Loucy (cell line): ENCODE measurements at regions not wholly inside any gene's neighbourhood (a gene's known extent, or its start where the extent isn't known, plus 50 kb on each side); places are given as distances from the start of the nearest gene placed in this dataset.

Experiments used
- H2AFZ ChIP-seq: fragments of 200-600 bp; sonication (generic); 2 replicates; pipeline ENCODE4 v1.6.0; 2016; ENCODE audit warnings: antibody characterized with exemption, mild to moderate bottlenecking, low read length, moderate library complexity
- H3F3A ChIP-seq: fragments of 200-600 bp; 2 replicates; pipeline ENCODE4 v1.6.0; 2016; ENCODE audit warnings: antibody characterized with exemption, low read depth, mild to moderate bottlenecking
- H3K27me3 ChIP-seq: fragments of 200-600 bp; sonication (generic); 2 replicates; pipeline ENCODE4 v1.6.1; 2014; ENCODE audit warnings: low read length, mild to moderate bottlenecking; ENCODE audit not compliant: insufficient read depth, poor library complexity, severe bottlenecking
- H3K36me3 ChIP-seq: fragments of 200-600 bp; sonication (generic); 2 replicates; pipeline ENCODE4 v1.6.1; 2016; ENCODE audit warnings: low read length; ENCODE audit not compliant: insufficient read depth
- H3K4me1 ChIP-seq: fragments of 200-600 bp; sonication (generic); 2 replicates; pipeline ENCODE4 v1.5.1; 2014; ENCODE audit warnings: low read length, mild to moderate bottlenecking; ENCODE audit not compliant: insufficient read depth, poor library complexity, severe bottlenecking
- H3K4me2 ChIP-seq: fragments of 200-600 bp; sonication (generic); 2 replicates; pipeline ENCODE4 v1.6.0; 2014; ENCODE audit warnings: antibody characterized with exemption, low read length, low read depth, mild to moderate bottlenecking; ENCODE audit not compliant: poor library complexity, severe bottlenecking
- H3K4me3 ChIP-seq: fragments of 200-600 bp; sonication (generic); 2 replicates; pipeline ENCODE4 v1.5.1; 2014; ENCODE audit warnings: low read length, mild to moderate bottlenecking, mixed read lengths; ENCODE audit not compliant: poor library complexity, severe bottlenecking
- H3K79me2 ChIP-seq: fragments of 200-600 bp; sonication (generic); 2 replicates; pipeline ENCODE4 v1.6.1; 2014; ENCODE audit warnings: low read length; ENCODE audit not compliant: insufficient read depth
- H3K9ac ChIP-seq: fragments of 200-600 bp; sonication (generic); 2 replicates; pipeline ENCODE4 v1.6.0; 2014; ENCODE audit warnings: mild to moderate bottlenecking, low read depth, low read length, moderate library complexity; ENCODE audit not compliant: poor library complexity, severe bottlenecking
- H3K9me2 ChIP-seq: fragments of 200-600 bp; sonication (generic); replicated peaks from 2 replicates; pipeline ENCODE4 v1.6.1; 2016; ENCODE audit warnings: low read depth, low read length, mixed read lengths
- H3K9me3 ChIP-seq: fragments of 200-600 bp; sonication (generic); 2 replicates; pipeline ENCODE4 v1.6.1; 2014; ENCODE audit warnings: mild to moderate bottlenecking, antibody characterized with exemption, low read length, low read depth; ENCODE audit not compliant: insufficient read depth
- H4K20me1 ChIP-seq: fragments of 200-600 bp; sonication (generic); 2 replicates; pipeline ENCODE4 v1.6.0; 2014; ENCODE audit warnings: antibody characterized with exemption, low read length, mild to moderate bottlenecking; ENCODE audit not compliant: insufficient read depth, poor library complexity, severe bottlenecking
- EZH2phosphoT487 ChIP-seq: fragments of 200-600 bp; IDR thresholded peaks from 2 replicates; pipeline ENCODE4 v1.6.1; 2018; ENCODE audit warnings: antibody characterized with exemption, mild to moderate bottlenecking, moderate library complexity, borderline replicate concordance
- TF ChIP-seq, protein P1 (sequence below): fragments of 200-600 bp; sonication (generic); conservative IDR thresholded peaks from 2 replicates; pipeline ENCODE4 v1.5.1; 2014; ENCODE audit warnings: mild to moderate bottlenecking, antibody characterized with exemption, low read length

DNA sequence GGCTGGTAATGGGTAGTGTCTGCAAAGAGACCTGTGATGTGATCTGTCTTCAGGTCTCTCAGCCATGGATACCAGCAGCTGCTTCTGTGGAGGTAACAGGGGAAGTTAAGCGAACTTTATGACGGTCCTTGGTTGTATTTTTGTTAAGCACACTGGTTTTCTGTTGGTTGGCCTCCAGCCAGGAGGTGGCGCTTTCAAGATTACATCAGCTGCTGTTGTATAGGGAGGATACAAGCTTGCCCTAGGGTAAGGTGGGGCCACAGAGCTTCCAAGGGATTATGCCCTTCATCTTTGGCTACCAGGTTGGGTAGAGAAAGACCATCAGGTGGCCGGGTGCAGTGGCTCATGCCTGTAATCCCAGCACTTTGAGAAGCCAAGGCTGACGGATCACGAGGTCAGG lies 834.2 kb upstream of the GALNTL6 start:
- H2AFZ ChIP-seq, result no peak overlapping the region
- no peaks in the 10 kb centered on the region for H3K36me3 ChIP-seq
- H3K4me3 ChIP-seq, result no peak overlapping the region
- H4K20me1 ChIP-seq, result no peaks in the 10 kb centered on the region
- no peak overlapping the region for H3K4me2 ChIP-seq
- no peaks in the 10 kb centered on the region for H3K4me1 ChIP-seq
- H3F3A ChIP-seq, result no peaks in the 10 kb centered on the region
- H3K79me2 ChIP-seq, result no peaks in the 10 kb centered on the region
- H3K9me2 ChIP-seq, result no peaks in the 10 kb centered on the region
- H3K9me3 ChIP-seq, result no peaks in the 10 kb centered on the region
- no peaks in the 10 kb centered on the region for H3K27me3 ChIP-seq
- H3K9ac ChIP-seq, result no peak overlapping the region
- TF ChIP-seq EZH2phosphoT487, result no peak
- TF ChIP-seq, protein P1, sequence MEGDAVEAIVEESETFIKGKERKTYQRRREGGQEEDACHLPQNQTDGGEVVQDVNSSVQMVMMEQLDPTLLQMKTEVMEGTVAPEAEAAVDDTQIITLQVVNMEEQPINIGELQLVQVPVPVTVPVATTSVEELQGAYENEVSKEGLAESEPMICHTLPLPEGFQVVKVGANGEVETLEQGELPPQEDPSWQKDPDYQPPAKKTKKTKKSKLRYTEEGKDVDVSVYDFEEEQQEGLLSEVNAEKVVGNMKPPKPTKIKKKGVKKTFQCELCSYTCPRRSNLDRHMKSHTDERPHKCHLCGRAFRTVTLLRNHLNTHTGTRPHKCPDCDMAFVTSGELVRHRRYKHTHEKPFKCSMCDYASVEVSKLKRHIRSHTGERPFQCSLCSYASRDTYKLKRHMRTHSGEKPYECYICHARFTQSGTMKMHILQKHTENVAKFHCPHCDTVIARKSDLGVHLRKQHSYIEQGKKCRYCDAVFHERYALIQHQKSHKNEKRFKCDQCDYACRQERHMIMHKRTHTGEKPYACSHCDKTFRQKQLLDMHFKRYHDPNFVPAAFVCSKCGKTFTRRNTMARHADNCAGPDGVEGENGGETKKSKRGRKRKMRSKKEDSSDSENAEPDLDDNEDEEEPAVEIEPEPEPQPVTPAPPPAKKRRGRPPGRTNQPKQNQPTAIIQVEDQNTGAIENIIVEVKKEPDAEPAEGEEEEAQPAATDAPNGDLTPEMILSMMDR, result no peak; the same call in 1 of the 2 replicates

DNA sequence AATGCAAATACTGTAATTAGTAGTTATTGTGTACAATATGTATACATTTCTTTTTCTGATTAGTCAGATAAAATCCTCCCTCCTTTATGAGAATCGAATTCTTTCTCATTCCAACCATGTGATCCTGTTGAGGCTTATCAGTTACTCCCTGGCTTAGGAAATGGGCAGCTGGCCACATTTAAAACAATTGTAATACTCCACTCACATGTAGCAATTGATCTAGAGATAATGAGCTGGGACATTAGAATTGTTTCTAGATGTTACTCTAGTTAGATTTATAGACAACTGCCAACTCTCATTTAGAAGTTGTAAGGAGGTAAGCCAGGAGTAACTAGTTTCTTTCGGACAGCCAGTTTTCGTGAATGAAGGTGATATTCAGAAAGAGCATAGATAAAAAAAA lies 859.3 kb upstream of the AADAT start:
- H3K4me3 ChIP-seq, result no peak overlapping the region
- H3K27me3 ChIP-seq, result no peaks in the 10 kb centered on the region
- no peak for TF ChIP-seq EZH2phosphoT487
- TF ChIP-seq, protein P1, result no peak
- no peaks in the 10 kb centered on the region for H3K36me3 ChIP-seq
- no peak overlapping the region for H3K9ac ChIP-seq
- H3F3A ChIP-seq, result no peaks in the 10 kb centered on the region
- H4K20me1 ChIP-seq, result no peaks in the 10 kb centered on the region
- H3K9me3 ChIP-seq, result no peaks in the 10 kb centered on the region
- H3K4me2 ChIP-seq, result no peak overlapping the region
- H2AFZ ChIP-seq, result no peak overlapping the region
- H3K9me2 ChIP-seq, result no peaks in the 10 kb centered on the region
- H3K4me1 ChIP-seq, result no peaks in the 10 kb centered on the region
- no peaks in the 10 kb centered on the region for H3K79me2 ChIP-seq

DNA sequence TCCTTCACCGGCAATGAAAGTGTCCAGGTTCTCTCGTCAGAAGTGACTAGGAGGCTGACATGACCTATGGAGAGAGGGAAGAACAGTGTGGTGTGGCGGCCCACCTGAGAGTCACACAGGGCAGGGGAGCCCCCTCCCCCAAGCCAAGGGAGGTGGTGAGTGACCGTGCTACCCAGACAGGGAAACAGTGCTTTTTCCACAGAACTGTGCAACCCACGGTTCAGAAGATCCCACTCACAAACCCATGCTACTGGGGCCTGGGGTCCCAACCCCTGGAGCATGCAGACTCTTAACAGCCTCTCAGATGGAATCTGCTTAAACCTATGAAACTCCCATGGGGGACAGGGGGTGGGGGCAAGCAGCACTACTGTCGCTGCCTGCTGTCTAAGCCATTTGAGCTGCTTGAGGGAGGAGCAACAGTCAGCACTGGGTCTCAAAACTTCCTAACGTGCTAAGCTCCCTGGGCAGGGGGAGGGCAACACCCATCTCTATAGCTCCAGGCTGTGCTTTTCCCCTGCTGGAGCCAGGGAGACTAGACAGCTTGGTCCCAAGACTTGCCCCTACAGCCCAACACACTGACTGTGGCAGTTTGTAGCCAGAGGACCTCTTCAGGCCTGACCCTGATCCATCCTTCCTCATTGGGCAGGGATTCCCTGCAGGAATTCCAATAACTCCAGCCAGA lies 850.4 kb upstream of the AADAT start:
- Histone ChIP-seq H3K4me2 (no peak overlapping the region), H3K36me3 (no peaks in the 10 kb centered on the region), H3K79me2 (no peaks in the 10 kb centered on the region), H3K9ac (no peak overlapping the region), H3K9me3 (no peaks in the 10 kb centered on the region), H3F3A (no peaks in the 10 kb centered on the region), H3K27me3 (no peaks in the 10 kb centered on the region), H3K9me2 (no peaks in the 10 kb centered on the region), H2AFZ (no peak overlapping the region), H3K4me3 (no peak overlapping the region), H4K20me1 (no peaks in the 10 kb centered on the region), H3K4me1 (no peaks in the 10 kb centered on the region)
- no peak for TF ChIP-seq EZH2phosphoT487
- TF ChIP-seq, protein P1, result no peak
